ENCODE measurements at regions not wholly inside any gene's neighbourhood (a gene's known extent, or its start where the extent isn't known, plus 50 kb on each side); places are given as distances from the start of the nearest gene placed in this dataset.
"Not testable (repeated sequence)": the region's sequence is repeated elsewhere in the genome, so short reads cannot be mapped to it uniquely, and the experiment has no call there.

DNA sequence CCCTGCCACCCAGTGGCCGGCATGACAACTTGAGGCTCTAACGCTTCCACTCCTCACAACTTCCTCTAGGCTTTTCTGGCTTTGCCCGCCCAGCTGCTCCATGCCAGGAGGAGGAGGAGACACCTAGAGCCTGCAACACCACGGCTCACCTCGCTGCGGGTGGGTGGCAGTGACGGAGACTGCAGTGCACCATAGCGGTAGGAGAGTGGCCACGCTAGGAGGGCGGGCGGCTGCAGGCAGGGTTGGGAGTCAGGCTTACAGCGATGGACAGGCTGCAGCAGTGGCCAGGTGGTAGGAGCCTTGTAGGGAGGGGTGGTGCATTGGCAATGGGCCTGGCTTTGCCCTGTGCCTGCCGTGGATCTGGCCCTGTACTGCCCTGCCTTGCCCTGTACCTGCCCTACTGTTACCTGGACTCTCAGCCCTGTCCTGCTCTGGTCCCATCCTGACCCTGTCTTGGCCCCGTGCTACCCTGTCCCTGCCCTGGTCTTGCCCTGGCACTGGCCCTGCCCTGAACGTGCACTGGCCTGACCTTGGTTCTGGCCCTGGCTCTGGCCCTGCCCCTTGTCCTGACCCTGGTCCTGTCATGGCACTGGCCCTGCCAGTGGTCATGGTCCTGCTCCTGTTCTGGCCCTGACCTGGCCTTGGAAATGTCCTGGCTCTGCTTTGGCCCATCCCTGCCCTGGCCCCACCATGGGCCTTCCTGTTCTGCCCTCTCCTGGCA, 540.8 kb downstream of the FOXD4L6 start:
- TF ChIP-seq, protein P1, sequence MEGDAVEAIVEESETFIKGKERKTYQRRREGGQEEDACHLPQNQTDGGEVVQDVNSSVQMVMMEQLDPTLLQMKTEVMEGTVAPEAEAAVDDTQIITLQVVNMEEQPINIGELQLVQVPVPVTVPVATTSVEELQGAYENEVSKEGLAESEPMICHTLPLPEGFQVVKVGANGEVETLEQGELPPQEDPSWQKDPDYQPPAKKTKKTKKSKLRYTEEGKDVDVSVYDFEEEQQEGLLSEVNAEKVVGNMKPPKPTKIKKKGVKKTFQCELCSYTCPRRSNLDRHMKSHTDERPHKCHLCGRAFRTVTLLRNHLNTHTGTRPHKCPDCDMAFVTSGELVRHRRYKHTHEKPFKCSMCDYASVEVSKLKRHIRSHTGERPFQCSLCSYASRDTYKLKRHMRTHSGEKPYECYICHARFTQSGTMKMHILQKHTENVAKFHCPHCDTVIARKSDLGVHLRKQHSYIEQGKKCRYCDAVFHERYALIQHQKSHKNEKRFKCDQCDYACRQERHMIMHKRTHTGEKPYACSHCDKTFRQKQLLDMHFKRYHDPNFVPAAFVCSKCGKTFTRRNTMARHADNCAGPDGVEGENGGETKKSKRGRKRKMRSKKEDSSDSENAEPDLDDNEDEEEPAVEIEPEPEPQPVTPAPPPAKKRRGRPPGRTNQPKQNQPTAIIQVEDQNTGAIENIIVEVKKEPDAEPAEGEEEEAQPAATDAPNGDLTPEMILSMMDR (IDR thresholded peaks at IDR 0.05 in 4 of 5, conservative IDR thresholded peaks at IDR 0.05 in 1 of 5), result not testable (repeated sequence)
- TF ChIP-seq POLR2A (IDR thresholded peaks at IDR 0.05), result not testable (repeated sequence)

All from gastrocnemius medialis (tissue), 4 donors.